Ovary (tissue), 7 donors: ENCODE measurements at regions not wholly inside any gene's neighbourhood (a gene's known extent, or its start where the extent isn't known, plus 50 kb on each side); places are given as distances from the start of the nearest gene placed in this dataset.

Source experiments
- DNase-seq, 5 donors: peaks; one replicate each; pipeline ENCODE4 v3.0.0-alpha.2; 2019 to 2020
- H3K27ac ChIP-seq, 2 donors: fragments of 200-600 bp; one replicate each; pipeline versions ENCODE4 v1.5.1 to v1.8.0; 2019 to 2022
- H3K27me3 ChIP-seq: fragments of 200-600 bp; one replicate; pipeline ENCODE4 v1.8.0; 2022
- H3K36me3 ChIP-seq: fragments of 200-600 bp; sonication (generic); one replicate; pipeline ENCODE4 v1.5.1; 2019
- H3K4me1 ChIP-seq: one replicate; pipeline ENCODE4 v1.8.1; 2013; ENCODE audit warnings: mild to moderate bottlenecking, moderate library complexity; ENCODE audit not compliant: insufficient read depth
- H3K4me3 ChIP-seq: fragments of 200-600 bp; sonication (generic); one replicate; pipeline ENCODE4 v1.5.1; 2017
- H3K9me3 ChIP-seq, 2 donors: fragments of 200-600 bp in 1 of 2; sonication (generic) in 1 of 2; one replicate each; pipeline versions ENCODE4 v1.5.1 to v1.8.1; 2013 to 2019; ENCODE audit warnings: mild to moderate bottlenecking in 1 of 2, moderate library complexity in 1 of 2
- CTCF ChIP-seq, 3 donors: fragments of 450-650 bp in 2 of 3; fragments of 200-600 bp in 1 of 3; IDR thresholded peaks; one replicate each; pipeline versions ENCODE4 v1.5.1 to v1.8.0; 2016 to 2022; ENCODE audit warnings: antibody characterized with exemption in 3 of 3, mild to moderate bottlenecking in 1 of 3
- EP300 ChIP-seq: sonication (generic); formaldehyde crosslinking; IDR thresholded peaks from one replicate; pipeline ENCODE4 v1.6.1; 2017; ENCODE audit warnings: antibody characterized with exemption
- POLR2A ChIP-seq: fragments of 450-650 bp; IDR thresholded peaks from one replicate; pipeline ENCODE4 v1.6.1; 2017; ENCODE audit warnings: antibody characterized with exemption, mild to moderate bottlenecking, moderate library complexity
- WGBS, 3 donors: extraction: QIAGEN DNeasy Blood & Tissue Kit in 1 of 3; methylation state at CpG; one replicate each; pipeline versions ENCODE4 v1.1.5 to v1.1.7; 2013 to 2017; 5-methylcytosine and 5-hydroxymethylcytosine counted together
- intact Hi-C, 4 donors: fragments of 100-400 bp; cut with DNase I; formaldehyde crosslinking; loops; one replicate each; pipeline versions ENCODE4 v1.11.0 to v1.15.1; 2022 to 2023
- donor health status: DM: no; HTN: no; CAD: no; lungs with moderate emphysema.
- donor health status: DM: no; HTN: no; CAD: no.
- donor health status: Bipolar disorder and iron deficiency.
- donor health status: DM: no; HTN: no; CAD: no.
- donor health status: DM: yes; HTN: yes; CAD: no.

DNA sequence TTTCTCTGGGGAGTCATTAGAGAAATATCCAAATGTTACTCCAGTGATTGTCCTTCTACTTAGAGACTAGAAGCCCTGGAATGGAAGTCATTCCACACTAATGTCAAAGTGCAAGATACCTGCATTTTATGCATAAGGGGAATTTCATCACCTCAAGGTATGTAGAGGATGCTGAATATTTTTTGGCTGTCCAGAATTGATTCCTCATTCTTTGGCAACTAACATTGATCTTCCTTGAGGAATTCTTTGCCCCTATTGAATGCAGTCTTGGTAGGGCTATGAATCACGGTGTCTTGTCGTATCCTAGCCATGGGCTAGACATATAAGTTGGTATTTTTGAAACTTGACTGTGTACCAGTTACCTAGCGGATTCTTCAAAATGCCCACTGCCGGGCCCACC lies 271.1 kb downstream of the CNTN3 start:
- intact Hi-C loops: no loop called here
- TF ChIP-seq POLR2A: no peak
- no peak for TF ChIP-seq CTCF (IDR thresholded peaks at IDR 0.05)
- no peak for TF ChIP-seq EP300
- no peaks in the 10 kb centered on the region for H3K4me1 ChIP-seq
- no peaks in the 10 kb centered on the region for H3K27me3 ChIP-seq
- no peak for DNase-seq
- H3K4me3 ChIP-seq: no peak overlapping the region
- no peaks in the 10 kb centered on the region for H3K36me3 ChIP-seq
- no peaks in the 10 kb centered on the region for H3K9me3 ChIP-seq
- 72 to 97% (median 80%) methylated on average over 4 of the region's 4 CpGs for WGBS, 3 donors
- no peak overlapping the region for H3K27ac ChIP-seq

GRCh38 chr3:74338998-74339397 lies 275.5 kb downstream of the CNTN3 start:
- no peak overlapping the region for H3K27ac ChIP-seq
- no peak for TF ChIP-seq CTCF (IDR thresholded peaks at IDR 0.05)
- H3K36me3 ChIP-seq: no peaks in the 10 kb centered on the region
- intact Hi-C loops: no loop called here
- no peaks in the 10 kb centered on the region for H3K4me1 ChIP-seq
- WGBS, 3 donors: 82 to 89% (median 89%) methylated on average over 1 of the region's 1 CpG
- no peak for DNase-seq
- H3K9me3 ChIP-seq: no peaks in the 10 kb centered on the region
- H3K27me3 ChIP-seq: no peaks in the 10 kb centered on the region
- H3K4me3 ChIP-seq: no peak overlapping the region

DNA sequence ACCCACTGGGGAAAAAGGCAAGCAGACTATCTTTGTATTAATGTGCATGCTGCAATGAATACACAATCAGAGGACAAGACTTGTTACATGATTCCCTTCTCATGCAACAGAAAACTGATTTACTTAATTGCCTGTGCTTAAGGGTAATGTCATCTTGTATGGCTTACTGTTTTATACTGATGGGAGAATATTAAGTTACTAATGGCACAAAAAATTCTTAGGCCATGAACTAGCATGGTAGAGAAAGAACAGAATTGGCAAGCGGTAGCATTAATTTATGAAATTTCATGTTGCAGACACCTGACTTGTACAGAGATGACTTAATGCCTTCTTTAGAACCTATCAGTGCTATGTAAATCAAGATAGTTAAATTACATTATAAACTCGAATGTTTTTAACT lies 282.3 kb downstream of the CNTN3 start:
- DNase-seq: no peak
- H3K4me3 ChIP-seq: no peak overlapping the region
- H3K9me3 ChIP-seq: no peaks in the 10 kb centered on the region
- H3K4me1 ChIP-seq: no peaks in the 10 kb centered on the region
- no peaks in the 10 kb centered on the region for H3K27me3 ChIP-seq
- intact Hi-C loops: no loop called here
- no peak overlapping the region for H3K27ac ChIP-seq
- H3K36me3 ChIP-seq: no peaks in the 10 kb centered on the region
- WGBS, 3 donors: 70 to 77% (median 76%) methylated on average over 2 of the region's 2 CpGs
- TF ChIP-seq CTCF (IDR thresholded peaks at IDR 0.05) (no peak), EP300 (no peak), POLR2A (no peak)

DNA sequence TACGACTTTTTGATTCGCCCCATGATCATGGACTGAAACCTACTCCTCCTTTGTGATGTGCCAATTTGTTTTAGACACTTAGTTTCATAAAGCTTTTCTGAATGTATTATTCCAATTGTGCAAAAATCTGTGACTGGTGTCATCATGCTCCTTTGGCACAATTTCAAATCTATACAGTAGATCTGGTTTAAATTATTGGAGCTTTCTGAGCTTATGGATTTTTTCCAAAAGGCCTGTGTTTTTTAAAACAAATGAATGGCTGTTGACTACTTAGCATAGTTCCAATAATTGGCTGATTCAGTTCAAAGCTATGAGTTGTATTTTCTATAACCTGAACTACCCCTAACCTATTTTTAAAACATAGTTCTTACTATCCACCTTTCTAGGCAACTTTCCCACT lies 282.7 kb downstream of the CNTN3 start:
- no peaks in the 10 kb centered on the region for H3K4me1 ChIP-seq
- TF ChIP-seq CTCF (IDR thresholded peaks at IDR 0.05) (no peak), EP300 (no peak), POLR2A (no peak)
- H3K27ac ChIP-seq: no peak overlapping the region
- intact Hi-C loops: no loop called here
- no peak overlapping the region for H3K4me3 ChIP-seq
- WGBS, 3 donors: 88 to 99% (median 91%) methylated on average over 2 of the region's 2 CpGs
- H3K36me3 ChIP-seq: no peaks in the 10 kb centered on the region
- no peaks in the 10 kb centered on the region for H3K9me3 ChIP-seq
- DNase-seq: no peak
- no peaks in the 10 kb centered on the region for H3K27me3 ChIP-seq

- intact Hi-C loops: loop anchor here in 1 of 4 donors (2.0 kb wide), 1 partner anchor 48 kb away; no protein-coding TSS in a partner anchor
- H3K4me1 ChIP-seq: no peaks in the 10 kb centered on the region
- no peaks in the 10 kb centered on the region for H3K9me3 ChIP-seq
These were observed 285.4 kb downstream of the CNTN3 start for GRCh38 chr3:74329096-74329495.

More at GRCh38 chr3:74329096-74329495, 285.4 kb downstream of the CNTN3 start:
- no peak overlapping the region for H3K4me3 ChIP-seq
- DNase-seq: no peak
- H3K36me3 ChIP-seq: no peaks in the 10 kb centered on the region
- no peaks in the 10 kb centered on the region for H3K27me3 ChIP-seq
- H3K27ac ChIP-seq: no peak overlapping the region
- TF ChIP-seq POLR2A: no peak
- no peak for TF ChIP-seq EP300
- no peak for TF ChIP-seq CTCF (IDR thresholded peaks at IDR 0.05)
